SK-MEL-5 (cell line): ENCODE measurements at regions not wholly inside any gene's neighbourhood (a gene's known extent, or its start where the extent isn't known, plus 50 kb on each side); places are given as distances from the start of the nearest gene placed in this dataset.
A peak's percentile ranks its signal among the peaks of the same experiment; 100 is the strongest.
"Not testable (repeated sequence)": the region's sequence is repeated elsewhere in the genome, so short reads cannot be mapped to it uniquely, and the experiment has no call there.

Source experiments
- DNase-seq: peaks from one replicate; pipeline ENCODE4 v3.0.0-alpha.2; 2016; ENCODE audit warnings: low read depth, low spot score
- in situ Hi-C: cut with HindIII; loops from 2 replicates; pipeline ENCODE4 v1.10.0; 2016; ENCODE audit warnings: low sequenced_read_pairs, high pct_unique_total_duplicates, low pct_unique_long_range_greater_than_20kb

DNA sequence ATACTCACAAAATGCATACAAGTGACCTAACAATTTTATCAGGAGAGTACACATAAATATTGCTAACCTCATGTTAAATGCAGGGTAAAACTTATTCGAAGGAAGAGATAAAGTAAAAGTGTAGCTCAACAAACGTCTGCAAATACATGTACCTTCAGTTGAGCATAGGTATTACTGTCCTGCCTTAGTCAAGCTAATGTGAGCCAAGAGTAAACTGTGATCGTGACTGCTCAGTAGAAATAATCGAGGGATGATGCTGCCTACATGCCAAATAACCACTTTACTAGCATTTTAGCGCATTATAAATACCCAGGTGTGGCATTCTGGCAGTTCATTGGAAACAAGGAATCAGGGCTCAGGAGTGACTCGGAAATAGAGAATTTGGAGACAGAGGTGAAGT is 779.5 kb downstream of the SOCS6 start:
- in situ Hi-C loops: no loop called here

DNA sequence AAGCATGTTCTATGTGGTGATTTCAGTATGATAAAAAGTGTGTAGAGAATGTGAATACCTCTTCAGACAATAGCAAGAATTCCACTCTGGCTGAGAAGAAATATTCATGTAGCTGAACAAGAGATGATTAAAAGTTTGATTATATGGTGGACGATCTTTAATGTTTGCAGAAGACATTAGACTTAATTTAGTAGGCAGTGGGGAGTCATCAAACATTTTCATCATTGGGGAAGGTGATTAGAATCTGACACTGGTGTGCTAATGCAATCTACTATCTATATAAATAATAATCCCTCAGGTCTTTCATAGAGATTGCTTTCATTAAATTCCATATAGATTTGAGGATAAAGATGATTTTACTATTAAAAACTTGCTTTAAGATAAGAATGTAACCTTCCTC is 761.0 kb downstream of the SOCS6 start:
- no peak for DNase-seq
- in situ Hi-C loops: no loop called here

More for the DNA sequence above, 779.5 kb downstream of the SOCS6 start:
- DNase-seq: no peak

DNA sequence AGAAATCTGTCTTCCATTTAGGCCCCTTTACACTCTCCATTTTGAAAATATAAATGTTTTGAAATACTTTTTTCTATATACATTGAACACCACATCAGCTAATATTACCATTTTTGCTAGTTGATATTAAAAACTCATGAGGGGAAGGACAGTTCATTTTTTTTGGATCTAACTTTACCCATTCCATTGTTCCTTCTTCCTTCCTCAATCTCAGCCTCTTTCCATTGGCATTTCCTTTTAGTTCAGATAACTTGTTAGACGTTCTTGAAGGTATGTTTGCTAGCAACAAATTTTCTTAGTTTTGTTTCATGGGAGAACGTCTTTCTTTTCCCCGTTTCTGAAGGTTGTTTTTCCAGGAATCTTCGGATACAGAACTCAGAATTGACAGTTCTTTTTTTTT is 759.0 kb downstream of the SOCS6 start:
- in situ Hi-C loops: no loop called here
- no peak for DNase-seq

DNA sequence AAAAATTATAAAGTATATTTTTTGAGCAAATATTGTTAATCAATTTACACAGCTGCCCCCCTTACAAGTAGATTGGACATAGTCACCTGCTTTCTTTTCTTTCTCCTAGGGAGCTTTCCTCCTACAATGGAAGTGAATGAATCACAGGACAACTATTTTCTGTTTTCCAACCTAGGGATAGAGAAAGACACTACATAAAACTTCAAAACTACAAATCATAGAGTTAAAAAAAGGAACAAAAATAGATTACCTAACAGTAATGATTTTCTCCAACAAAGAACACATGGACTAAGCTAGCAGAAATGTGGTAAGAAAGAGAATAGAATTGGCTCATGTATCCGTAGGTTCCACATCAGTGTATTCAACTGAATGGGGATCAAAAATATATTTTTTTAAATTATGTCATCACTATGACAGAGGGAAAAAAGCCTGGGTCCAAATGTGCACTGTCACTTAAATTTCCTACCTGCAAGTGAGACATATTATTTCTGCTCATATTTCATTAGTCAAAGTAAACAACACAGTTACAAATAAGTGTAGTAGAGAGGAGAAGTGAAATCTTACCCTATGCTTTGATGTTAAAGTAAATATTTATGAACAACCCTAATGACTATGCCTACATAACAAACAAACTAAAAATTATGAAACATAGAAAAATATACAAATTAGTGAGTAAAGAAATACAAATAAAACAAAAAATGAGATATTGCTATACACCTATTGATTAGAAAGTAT is 756.7 kb downstream of the SOCS6 start:
- in situ Hi-C loops: no loop called here
- no peak for DNase-seq

DNA sequence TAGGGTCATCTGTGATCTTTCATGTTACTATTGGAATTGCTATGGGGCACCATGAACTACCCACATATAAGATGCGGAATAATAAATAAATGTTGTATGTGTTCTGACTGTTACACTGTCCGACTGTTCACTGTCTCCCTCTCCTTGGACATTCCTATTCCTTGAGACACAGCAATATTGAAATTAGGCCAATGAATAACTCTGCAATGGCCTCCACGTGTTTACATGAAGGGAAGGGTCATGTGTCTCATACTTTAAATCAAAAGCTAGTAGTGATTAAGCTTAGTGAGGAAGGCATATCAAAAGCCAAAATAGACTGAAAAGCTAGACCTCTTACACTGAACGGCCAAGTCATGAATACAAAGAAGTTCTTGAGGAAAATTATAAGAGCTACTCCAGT is 751.3 kb downstream of the SOCS6 start:
- no peak for DNase-seq
- in situ Hi-C loops: no loop called here

DNA sequence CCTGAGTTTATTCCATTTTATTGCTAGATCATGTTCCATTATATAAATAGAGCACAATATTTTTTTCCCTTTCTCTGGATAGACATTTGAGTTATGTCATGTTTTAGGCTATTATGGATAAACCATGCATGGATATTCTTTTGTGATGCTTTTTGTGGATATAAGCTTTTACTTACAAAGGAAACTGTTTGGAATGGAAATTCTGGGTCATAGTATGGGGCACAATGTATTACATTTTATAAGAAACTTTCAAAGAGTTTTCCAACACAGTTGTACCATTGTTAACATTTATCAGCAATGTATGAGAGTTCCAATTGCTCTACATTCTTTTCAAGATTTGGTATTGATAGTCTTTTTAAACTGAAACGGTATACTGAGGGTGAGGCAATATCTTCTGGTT is 749.4 kb downstream of the SOCS6 start:
- in situ Hi-C loops: no loop called here

DNA sequence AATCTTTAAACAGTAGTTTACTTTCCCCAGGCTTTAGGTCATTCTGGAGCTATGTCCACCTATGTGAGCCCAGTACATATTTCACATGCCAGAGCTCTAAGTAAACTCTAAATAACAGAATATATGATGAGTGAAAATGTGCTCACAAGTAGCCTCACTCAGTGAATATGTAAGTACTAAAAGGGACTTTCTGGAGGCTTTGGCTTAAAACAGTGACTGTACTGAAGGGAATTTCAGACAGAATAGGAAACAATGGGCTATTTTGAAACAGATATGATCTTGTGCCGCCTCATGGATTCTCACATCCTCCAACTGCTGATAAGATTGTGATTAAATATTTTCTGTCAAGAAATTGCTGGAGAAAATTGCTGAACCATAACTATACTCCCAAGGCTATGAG is 747.9 kb downstream of the SOCS6 start:
- in situ Hi-C loops: no loop called here
- DNase-seq: peak; percentile 10

More for the DNA sequence above, 749.4 kb downstream of the SOCS6 start:
- no peak for DNase-seq

DNA sequence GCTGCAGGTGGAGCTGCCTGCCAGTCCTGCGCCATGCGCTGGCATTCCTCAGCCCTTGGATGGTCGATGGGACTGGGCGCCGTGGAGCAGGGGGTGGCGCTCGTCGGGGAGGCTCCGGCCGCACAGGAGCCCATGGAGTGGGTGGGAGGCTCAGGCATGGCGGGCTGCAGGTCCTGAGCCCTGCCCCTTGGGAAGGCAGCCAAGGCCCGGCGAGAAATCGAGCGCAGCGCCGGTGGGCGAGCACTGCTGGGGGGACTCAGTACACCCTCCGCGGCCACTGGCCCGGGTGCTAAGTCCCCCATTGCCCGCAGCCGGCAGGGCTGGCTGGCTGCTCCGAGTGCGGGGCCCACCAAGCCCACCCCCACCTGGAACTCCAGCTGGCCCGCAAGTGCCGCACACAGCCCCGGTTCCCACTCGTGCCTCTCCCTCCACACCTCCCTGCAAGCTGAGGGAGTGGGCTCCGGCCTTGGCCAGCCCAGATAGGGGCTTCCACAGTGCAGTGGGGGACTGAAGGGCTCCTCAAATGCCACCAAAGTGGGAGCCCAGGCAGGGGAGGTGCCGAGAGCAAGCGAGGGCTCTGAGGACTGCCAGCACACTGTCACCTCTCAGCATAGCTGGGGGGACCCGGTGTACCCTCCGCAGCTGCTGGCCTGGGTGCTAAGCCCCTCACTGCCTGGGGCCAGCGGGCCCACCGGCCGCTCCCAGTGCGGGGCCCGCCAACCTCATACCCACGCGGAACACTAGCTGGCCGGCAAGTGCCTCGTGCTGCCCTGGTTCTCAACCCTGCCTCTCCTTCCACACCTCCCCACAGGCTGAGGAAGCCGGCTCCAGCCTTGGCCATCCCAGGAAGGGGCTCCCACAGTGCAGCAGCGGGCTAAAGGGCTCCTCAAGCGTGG is 742.7 kb downstream of the SOCS6 start:
- DNase-seq, in situ Hi-C loops: not testable (repeated sequence)

DNA sequence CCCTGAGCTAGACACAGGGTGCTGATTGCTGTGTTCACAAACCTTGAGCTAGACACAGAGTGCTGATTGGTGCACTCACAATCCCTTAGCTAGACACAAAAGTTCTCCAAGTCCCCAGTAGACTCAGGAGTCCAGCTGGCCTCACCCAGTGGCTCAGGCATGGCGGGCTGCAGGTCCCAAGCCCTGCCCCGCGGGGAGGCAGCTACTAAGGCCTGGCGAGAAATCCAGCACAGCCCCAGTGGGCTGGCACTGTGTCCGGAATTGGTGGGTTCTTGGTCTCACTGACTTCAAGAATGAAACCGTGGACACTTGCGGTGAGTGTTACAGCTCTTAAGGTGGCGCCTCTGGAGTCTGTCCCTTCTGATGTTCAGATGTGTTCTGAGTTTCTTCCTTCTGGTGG is 741.2 kb downstream of the SOCS6 start:
- in situ Hi-C loops: not testable (repeated sequence)

DNA sequence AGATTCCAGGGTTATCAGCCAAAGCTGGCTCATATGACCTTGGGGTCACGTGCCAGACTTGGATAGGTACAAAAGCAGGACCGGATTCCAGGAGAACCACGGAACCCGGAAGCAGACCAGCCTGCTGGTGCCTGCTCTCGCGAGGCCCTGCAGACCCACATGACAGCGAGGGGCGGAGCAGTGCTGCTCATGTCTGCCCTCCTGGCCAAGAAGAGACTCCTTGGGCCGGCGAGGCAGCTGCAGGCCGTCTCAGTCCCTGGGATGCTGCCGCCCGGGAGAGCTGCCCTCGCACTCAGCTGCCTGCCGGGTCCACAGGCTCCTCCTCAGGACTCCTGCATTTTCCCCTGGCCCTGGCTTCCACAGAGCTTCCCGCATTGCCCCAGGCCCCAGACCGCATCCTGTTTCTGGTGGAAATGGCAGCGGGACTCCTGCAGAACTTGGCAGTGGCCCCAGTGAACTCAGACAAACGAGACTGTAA is 739.5 kb downstream of the SOCS6 start:
- peak; percentile 66 for DNase-seq
- in situ Hi-C loops: no loop called here

More for the DNA sequence above, 741.2 kb downstream of the SOCS6 start:
- not testable (repeated sequence) for DNase-seq

DNA sequence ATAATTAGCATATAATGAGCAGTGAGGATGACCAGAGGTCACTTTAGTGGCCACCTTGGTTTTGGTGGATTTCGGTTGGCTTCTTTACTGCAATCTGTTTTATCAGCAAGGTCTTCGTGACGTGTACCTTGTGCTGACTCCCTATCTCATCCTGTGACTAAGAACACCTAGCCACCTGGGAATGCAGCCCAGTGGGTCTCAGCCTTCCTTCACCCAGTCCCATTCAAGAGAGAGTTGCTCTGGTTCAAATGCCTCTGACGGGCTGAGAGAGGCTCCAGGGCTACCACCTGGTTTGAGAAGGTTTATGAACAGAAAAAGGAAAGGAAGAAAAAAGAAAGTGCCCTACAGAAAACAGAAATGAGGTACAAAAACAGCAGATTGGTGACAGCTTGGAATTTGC is 738.7 kb downstream of the SOCS6 start:
- in situ Hi-C loops: no loop called here
- DNase-seq: no peak

DNA sequence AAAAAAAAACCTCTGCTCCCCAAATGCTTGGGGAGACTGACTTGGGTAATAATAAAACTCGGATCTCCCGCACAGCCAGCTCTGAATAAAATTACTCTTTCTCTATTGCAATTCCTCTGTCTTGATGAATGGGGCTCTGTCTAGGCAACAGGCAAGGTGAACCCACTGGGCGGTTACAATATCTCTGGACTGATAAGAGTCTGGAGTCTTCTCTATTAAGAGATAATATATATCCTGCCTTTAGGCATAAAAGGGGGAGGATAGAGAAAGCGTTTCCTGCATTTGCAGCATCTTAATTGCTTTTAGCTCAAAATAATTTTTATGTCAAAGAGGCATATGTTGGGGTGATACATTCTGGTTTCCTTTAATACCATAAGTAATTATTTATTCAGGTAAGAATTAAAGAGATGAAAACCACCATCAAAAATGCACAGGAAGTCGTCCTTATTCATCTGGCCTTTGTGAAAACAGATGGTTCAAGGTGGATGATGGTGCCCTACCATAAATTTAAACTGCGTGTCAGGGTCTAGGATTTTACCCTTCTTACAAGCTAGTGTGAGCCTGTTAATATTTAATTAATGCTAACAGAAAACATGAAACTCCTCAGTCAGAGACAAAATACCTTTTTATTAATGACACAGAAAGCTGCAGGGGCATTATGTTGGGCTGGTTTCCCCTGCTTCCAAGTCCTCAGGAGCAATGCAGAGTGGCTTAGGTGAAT is 736.8 kb downstream of the SOCS6 start:
- in situ Hi-C loops: no loop called here
- DNase-seq: no peak

DNA sequence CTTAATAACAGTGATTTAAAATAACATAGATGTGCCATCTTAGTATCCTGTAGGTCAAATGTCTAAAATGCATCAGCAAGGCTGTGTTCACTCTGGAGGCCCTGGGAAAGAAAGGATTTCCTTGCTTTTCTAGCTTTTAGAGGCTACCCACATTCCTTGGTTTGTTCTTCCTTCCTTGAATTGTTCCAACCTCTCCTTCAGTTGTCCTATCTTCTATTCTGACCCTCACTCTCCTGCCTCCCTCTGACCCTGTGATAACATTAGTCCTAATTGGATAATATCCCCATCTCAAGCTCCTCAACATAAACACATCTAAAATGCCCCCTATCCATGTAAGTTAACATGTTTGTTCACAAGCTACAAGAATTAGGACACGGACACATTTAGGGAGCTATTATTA is 733.5 kb downstream of the SOCS6 start:
- no peak for DNase-seq
- in situ Hi-C loops: no loop called here

DNA sequence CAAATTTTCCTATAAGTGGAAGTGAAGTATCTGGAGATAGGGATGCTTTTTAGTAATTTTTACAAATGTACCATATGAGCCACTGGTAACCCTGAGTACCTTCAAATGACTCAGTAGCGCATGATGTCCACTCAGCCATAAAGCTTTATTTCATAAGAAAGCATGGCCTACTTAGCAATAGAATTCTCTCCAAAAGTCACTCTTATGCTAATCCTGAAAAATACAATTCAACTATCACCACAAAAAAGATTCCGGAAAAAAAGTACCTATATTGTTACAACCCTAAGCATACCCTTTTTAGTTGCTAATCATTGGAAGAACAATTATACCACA is 732.2 kb downstream of the SOCS6 start:
- no peak for DNase-seq
- in situ Hi-C loops: no loop called here

DNA sequence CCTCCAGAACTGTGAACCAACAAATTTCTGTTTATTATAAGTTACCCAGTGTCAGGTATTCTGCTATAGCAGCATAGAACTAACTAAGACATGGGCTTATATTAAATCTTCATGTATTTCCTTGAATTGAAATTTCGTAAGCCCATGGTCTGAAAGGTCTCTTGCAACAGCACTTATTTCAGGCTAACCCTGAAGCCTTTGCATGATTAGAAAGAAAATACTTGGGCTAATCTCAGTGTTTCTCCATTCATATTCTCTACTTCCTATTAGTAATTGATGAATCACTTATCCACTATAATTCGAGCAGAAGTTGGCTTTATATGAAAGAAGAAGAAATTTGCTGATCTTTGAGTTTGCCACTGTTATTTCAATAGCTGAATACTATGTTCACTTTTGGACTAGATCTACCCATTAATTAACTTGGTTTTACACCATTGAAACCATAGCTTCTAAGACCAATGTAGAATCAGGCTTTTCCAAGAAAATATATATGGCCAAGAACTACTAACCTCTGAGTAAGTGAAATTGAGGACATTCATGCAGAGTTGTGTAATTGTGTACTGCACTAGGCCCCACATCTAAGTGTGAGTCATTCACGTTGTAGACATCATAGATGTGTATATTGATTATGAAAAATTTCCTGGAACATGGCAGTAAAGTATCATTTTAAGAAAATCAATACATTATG is 731.6 kb downstream of the SOCS6 start:
- in situ Hi-C loops: no loop called here

DNA sequence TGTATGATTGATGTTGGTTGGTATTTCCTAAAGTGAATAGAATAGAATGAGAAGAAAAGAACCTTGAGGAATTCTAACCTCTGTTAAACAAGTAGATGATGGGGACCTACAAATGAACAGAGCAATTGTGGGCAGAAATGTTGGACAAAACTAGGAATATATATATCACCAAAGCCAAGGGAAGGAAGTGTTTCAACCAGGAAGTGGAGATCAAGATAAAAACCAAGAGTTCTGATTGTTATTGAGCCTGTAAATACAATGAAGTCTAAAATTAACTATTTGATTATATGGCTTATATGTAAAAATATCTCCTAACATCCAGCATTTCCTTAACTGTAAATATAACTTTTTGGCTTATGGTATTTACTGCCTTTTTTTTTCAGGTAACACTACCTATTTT is 730.0 kb downstream of the SOCS6 start:
- no peak for DNase-seq

More for the DNA sequence above, 731.6 kb downstream of the SOCS6 start:
- no peak for DNase-seq

DNA sequence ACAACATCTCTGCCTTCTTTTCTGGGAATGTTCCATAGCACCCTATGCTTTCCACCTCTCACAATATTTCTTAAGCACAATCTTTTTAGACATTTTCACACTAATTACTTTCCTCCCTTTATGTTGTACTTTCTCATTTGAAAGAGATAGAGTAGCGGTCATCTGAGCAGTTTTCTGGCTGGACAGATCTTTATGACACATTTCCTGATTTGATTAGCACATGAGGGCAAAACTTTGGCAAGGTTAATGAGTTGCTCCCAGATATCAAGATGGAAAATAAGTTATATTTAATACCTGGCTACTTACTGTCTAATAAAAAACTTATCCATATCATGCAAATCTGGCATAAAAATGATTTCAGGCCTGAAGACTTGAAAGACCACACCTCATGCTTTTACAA is 723.9 kb downstream of the SOCS6 start:
- no peak for DNase-seq
- in situ Hi-C loops: no loop called here

More for the DNA sequence above, 730.0 kb downstream of the SOCS6 start:
- in situ Hi-C loops: no loop called here

DNA sequence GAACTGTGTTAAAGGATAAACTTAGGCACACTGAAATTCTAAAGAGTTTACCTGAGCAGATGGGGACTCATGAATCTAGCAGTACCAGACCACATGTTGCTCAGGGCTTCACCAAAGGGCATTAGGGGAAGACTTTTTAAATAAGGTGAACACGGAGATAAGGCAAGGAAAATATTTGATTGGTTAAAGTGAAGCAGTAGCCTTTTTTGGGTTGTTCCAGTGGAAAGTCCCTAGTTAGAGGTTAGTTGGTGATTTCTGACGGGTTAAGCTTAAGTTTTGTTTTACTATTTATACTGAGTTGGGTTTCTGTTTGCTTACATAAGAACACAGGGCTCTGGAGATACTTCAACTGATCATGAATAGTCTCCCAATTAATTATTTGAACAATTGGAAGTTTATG is 722.5 kb downstream of the SOCS6 start:
- DNase-seq: no peak
- in situ Hi-C loops: no loop called here
